ENCODE measurements at regions not wholly inside any gene's neighbourhood (a gene's known extent, or its start where the extent isn't known, plus 50 kb on each side); places are given as distances from the start of the nearest gene placed in this dataset.

DNA sequence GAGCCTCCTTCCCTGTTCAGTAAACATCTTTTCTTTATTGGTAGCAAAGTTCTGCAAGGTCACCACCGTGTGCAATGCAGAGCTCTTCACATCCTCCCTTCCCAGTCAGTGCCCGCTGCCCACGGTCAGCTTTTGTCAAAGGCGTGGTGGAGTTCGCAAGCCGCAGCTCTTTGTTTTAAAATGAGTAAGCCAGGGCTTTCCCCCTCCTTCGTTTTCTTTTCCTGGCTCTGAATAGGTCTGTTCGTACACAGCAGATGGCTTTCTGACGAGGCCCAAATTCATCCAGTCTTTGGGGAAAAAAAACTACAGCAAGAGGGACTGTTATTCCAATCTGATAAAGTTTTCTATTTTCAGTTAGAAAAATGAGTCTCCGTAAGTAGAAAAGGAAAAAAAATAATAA lies 153.2 kb downstream of the LRIG2 start:
- Histone ChIP-seq H3K36me3 (ENCODE audit: control insufficient read depth in 1 of 2, insufficient read depth in 2 of 2, low read length in 2 of 2) (no peaks in the 10 kb centered on the region), H2AK5ac (ENCODE audit: low read length) (no peak overlapping the region), H2AFZ (ENCODE audit: insufficient read depth, low read length, poor library complexity) (no peak overlapping the region), H3K4ac (ENCODE audit: low read depth, low read length) (no peak overlapping the region), H3K14ac (ENCODE audit: low read length) (no peak overlapping the region), H3K4me3 (ENCODE audit: low read depth, low read length) (no peak overlapping the region), H3K23ac (ENCODE audit: low read length) (no peak overlapping the region), H3K79me2 (ENCODE audit: control insufficient read depth, insufficient read depth, low read length, poor library complexity) (no peaks in the 10 kb centered on the region), H3K9ac (ENCODE audit: low read length) (no peak overlapping the region), H3K27me3 (ENCODE audit: insufficient read depth, low read length) (no peaks in the 10 kb centered on the region), H3K9me3 (ENCODE audit: insufficient read depth, low read depth, low read length) (no peaks in the 10 kb centered on the region), H2BK12ac (ENCODE audit: low read length) (no peak overlapping the region), H3K4me1 (ENCODE audit: control insufficient read depth in 1 of 2, insufficient read depth in 2 of 2, low read length in 2 of 2) (peaks cover 3% of the 10 kb centered on the region in 2 experiments), H2BK5ac (ENCODE audit: low read depth, low read length, poor library complexity) (no peak overlapping the region), H3K27ac (ENCODE audit: low read depth, low read length) (no peak overlapping the region), H3K18ac (ENCODE audit: low read length) (no peak overlapping the region), H4K12ac (ENCODE audit: low read depth, low read length) (no peak overlapping the region), H3K4me2 (ENCODE audit: low read length) (no peak overlapping the region), H3K79me1 (ENCODE audit: low read length) (peaks cover 3% of the 10 kb centered on the region), H4K8ac (ENCODE audit: low read depth, low read length) (no peak overlapping the region), H4K91ac (ENCODE audit: low read depth, low read length) (no peak overlapping the region), H2BK120ac (ENCODE audit: insufficient read depth, low read length, poor library complexity) (no peak overlapping the region)
- WGBS (ENCODE audit: extremely low coverage, insufficient coverage, insufficient read length): no CpG with 5 or more reads among the region's 10 CpGs
- DNase-seq: no peak

DNA sequence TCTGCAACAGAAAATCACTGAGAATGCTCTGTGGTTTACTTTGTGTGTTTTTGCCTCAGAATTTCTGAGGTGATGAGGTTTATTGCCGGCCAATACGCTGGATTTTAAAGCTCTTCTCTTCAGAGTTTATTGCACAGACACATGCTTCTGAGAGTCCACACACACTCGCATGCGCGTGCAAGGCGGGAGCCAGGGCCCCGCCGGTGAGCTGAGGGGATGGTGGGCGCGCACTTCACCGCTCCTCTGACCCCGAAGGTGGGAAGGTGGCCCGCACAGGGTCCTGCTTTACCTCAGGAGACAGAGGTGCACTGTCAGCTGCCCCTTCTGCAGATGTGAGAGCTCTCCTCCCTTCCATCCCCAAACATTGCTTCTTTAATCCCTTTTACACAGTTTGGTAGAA lies 158.4 kb upstream of the MAGI3 start:
- H3K9ac ChIP-seq (ENCODE audit: low read length): no peak overlapping the region
- no peak overlapping the region for H3K23ac ChIP-seq (ENCODE audit: low read length)
- no peak overlapping the region for H2AK5ac ChIP-seq (ENCODE audit: low read length)
- H3K14ac ChIP-seq (ENCODE audit: low read length): no peak overlapping the region
- DNase-seq: no peak
- no peak overlapping the region for H2BK120ac ChIP-seq (ENCODE audit: insufficient read depth, low read length, poor library complexity)
- no peak overlapping the region for H2AFZ ChIP-seq (ENCODE audit: insufficient read depth, low read length, poor library complexity)
- H3K36me3 ChIP-seq (ENCODE audit: control insufficient read depth in 1 of 2, insufficient read depth in 2 of 2, low read length in 2 of 2): no peaks in the 10 kb centered on the region
- H4K12ac ChIP-seq (ENCODE audit: low read depth, low read length): no peak overlapping the region
- H2BK12ac ChIP-seq (ENCODE audit: low read length): no peak overlapping the region
- H2BK5ac ChIP-seq (ENCODE audit: low read depth, low read length, poor library complexity): no peak overlapping the region
- H4K8ac ChIP-seq (ENCODE audit: low read depth, low read length): no peak overlapping the region
- H3K79me2 ChIP-seq (ENCODE audit: control insufficient read depth, insufficient read depth, low read length, poor library complexity): no peaks in the 10 kb centered on the region
- no peaks in the 10 kb centered on the region for H3K79me1 ChIP-seq (ENCODE audit: low read length)
- no peak overlapping the region for H3K4ac ChIP-seq (ENCODE audit: low read depth, low read length)
- H3K27me3 ChIP-seq (ENCODE audit: insufficient read depth, low read length): no peaks in the 10 kb centered on the region
- no peak overlapping the region for H3K18ac ChIP-seq (ENCODE audit: low read length)
- H3K4me3 ChIP-seq (ENCODE audit: low read depth, low read length): no peak overlapping the region
- no peak overlapping the region for H4K91ac ChIP-seq (ENCODE audit: low read depth, low read length)
- no peaks in the 10 kb centered on the region for H3K4me1 ChIP-seq (ENCODE audit: control insufficient read depth in 1 of 2, insufficient read depth in 2 of 2, low read length in 2 of 2)
- no peak overlapping the region for H3K4me2 ChIP-seq (ENCODE audit: low read length)
- no CpG with 5 or more reads among the region's 13 CpGs for WGBS (ENCODE audit: extremely low coverage, insufficient coverage, insufficient read length)
- peaks cover 1% of the 10 kb centered on the region for H3K9me3 ChIP-seq (ENCODE audit: insufficient read depth, low read depth, low read length)
- no peak overlapping the region for H3K27ac ChIP-seq (ENCODE audit: low read depth, low read length)

DNA sequence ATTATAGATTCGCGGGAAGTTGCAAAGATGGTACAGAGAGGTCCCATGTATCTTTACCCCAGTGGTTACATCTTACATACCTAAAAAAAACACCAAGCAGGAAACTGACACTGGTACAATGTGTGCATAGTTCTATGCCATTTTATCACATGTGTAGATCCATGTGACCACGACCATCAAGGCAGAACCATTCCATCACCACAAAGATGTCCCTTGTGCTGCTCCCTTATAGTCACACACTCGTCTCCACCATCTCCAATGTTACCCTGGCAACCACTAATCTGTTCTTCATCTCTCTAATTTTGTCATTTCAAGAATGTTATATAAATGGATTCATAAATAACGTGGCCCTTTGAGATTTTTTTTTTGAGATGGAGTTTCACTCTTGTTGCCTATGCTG lies 156.9 kb upstream of the MAGI3 start:
- Histone ChIP-seq H3K4me3 (ENCODE audit: low read depth, low read length) (no peak overlapping the region), H3K18ac (ENCODE audit: low read length) (no peak overlapping the region), H3K9ac (ENCODE audit: low read length) (no peak overlapping the region), H3K4ac (ENCODE audit: low read depth, low read length) (no peak overlapping the region), H3K27ac (ENCODE audit: low read depth, low read length) (no peak overlapping the region), H3K9me3 (ENCODE audit: insufficient read depth, low read depth, low read length) (peaks cover 1% of the 10 kb centered on the region), H3K79me2 (ENCODE audit: control insufficient read depth, insufficient read depth, low read length, poor library complexity) (no peaks in the 10 kb centered on the region), H2AK5ac (ENCODE audit: low read length) (no peak overlapping the region), H2BK120ac (ENCODE audit: insufficient read depth, low read length, poor library complexity) (no peak overlapping the region), H3K79me1 (ENCODE audit: low read length) (no peaks in the 10 kb centered on the region), H4K12ac (ENCODE audit: low read depth, low read length) (no peak overlapping the region), H4K91ac (ENCODE audit: low read depth, low read length) (no peak overlapping the region), H3K14ac (ENCODE audit: low read length) (no peak overlapping the region), H3K27me3 (ENCODE audit: insufficient read depth, low read length) (no peaks in the 10 kb centered on the region), H3K23ac (ENCODE audit: low read length) (no peak overlapping the region), H2BK5ac (ENCODE audit: low read depth, low read length, poor library complexity) (no peak overlapping the region), H3K36me3 (ENCODE audit: control insufficient read depth in 1 of 2, insufficient read depth in 2 of 2, low read length in 2 of 2) (no peaks in the 10 kb centered on the region), H3K4me1 (ENCODE audit: control insufficient read depth in 1 of 2, insufficient read depth in 2 of 2, low read length in 2 of 2) (peaks cover 0 to under 1% of the 10 kb centered on the region in 2 experiments), H3K4me2 (ENCODE audit: low read length) (no peak overlapping the region), H2AFZ (ENCODE audit: insufficient read depth, low read length, poor library complexity) (no peak overlapping the region), H2BK12ac (ENCODE audit: low read length) (no peak overlapping the region), H4K8ac (ENCODE audit: low read depth, low read length) (no peak overlapping the region)
- WGBS (ENCODE audit: extremely low coverage, insufficient coverage, insufficient read length): no CpG with 5 or more reads among the region's 5 CpGs
- no peak for DNase-seq

DNA sequence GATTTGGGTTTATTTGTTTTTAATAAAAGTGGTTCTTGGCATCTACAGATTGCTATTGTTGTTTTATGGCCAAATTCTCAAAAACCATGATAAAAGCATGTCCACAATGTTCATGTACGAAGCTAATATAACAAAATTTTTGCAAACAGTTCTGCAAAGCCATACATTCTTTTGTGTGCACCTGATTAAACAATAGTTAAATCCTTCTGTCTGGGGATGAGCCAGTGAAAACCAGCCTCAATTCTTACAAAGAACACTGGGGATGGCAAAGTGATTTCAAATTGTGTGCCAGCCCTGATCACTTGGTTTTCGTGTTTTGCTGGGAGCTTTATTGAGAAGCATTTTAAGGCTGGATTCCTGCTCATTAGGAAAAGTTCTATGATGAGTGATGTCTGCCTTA lies 149.1 kb upstream of the MAGI3 start:
- H2BK120ac ChIP-seq (ENCODE audit: insufficient read depth, low read length, poor library complexity): no peak overlapping the region
- no peaks in the 10 kb centered on the region for H3K27me3 ChIP-seq (ENCODE audit: insufficient read depth, low read length)
- no peak overlapping the region for H3K18ac ChIP-seq (ENCODE audit: low read length)
- no peak overlapping the region for H3K9ac ChIP-seq (ENCODE audit: low read length)
- no peak overlapping the region for H2BK5ac ChIP-seq (ENCODE audit: low read depth, low read length, poor library complexity)
- no peak overlapping the region for H3K4ac ChIP-seq (ENCODE audit: low read depth, low read length)
- H3K4me2 ChIP-seq (ENCODE audit: low read length): no peak overlapping the region
- no peaks in the 10 kb centered on the region for H3K79me1 ChIP-seq (ENCODE audit: low read length)
- no peak overlapping the region for H3K14ac ChIP-seq (ENCODE audit: low read length)
- no peak overlapping the region for H3K23ac ChIP-seq (ENCODE audit: low read length)
- no peak overlapping the region for H3K27ac ChIP-seq (ENCODE audit: low read depth, low read length)
- no peak overlapping the region for H2AK5ac ChIP-seq (ENCODE audit: low read length)
- H4K91ac ChIP-seq (ENCODE audit: low read depth, low read length): no peak overlapping the region
- H4K8ac ChIP-seq (ENCODE audit: low read depth, low read length): no peak overlapping the region
- no CpG with 5 or more reads among the region's 2 CpGs for WGBS (ENCODE audit: extremely low coverage, insufficient coverage, insufficient read length)
- no peak for DNase-seq
- H3K4me1 ChIP-seq (ENCODE audit: control insufficient read depth in 1 of 2, insufficient read depth in 2 of 2, low read length in 2 of 2): peaks cover 0 to 7% of the 10 kb centered on the region in 2 experiments
- H3K4me3 ChIP-seq (ENCODE audit: low read depth, low read length): no peak overlapping the region
- no peaks in the 10 kb centered on the region for H3K36me3 ChIP-seq (ENCODE audit: control insufficient read depth in 1 of 2, insufficient read depth in 2 of 2, low read length in 2 of 2)
- H2BK12ac ChIP-seq (ENCODE audit: low read length): no peak overlapping the region
- H3K9me3 ChIP-seq (ENCODE audit: insufficient read depth, low read depth, low read length): no peaks in the 10 kb centered on the region
- H4K12ac ChIP-seq (ENCODE audit: low read depth, low read length): no peak overlapping the region
- H3K79me2 ChIP-seq (ENCODE audit: control insufficient read depth, insufficient read depth, low read length, poor library complexity): no peaks in the 10 kb centered on the region
- H2AFZ ChIP-seq (ENCODE audit: insufficient read depth, low read length, poor library complexity): no peak overlapping the region

All from trophoblast cell (in vitro differentiated cells and primary cell).